Astrocyte of the hippocampus (primary cell): ENCODE measurements at regions not wholly inside any gene's neighbourhood (a gene's known extent, or its start where the extent isn't known, plus 50 kb on each side); places are given as distances from the start of the nearest gene placed in this dataset.
"Not testable (repeated sequence)": the region's sequence is repeated elsewhere in the genome, so short reads cannot be mapped to it uniquely, and the experiment has no call there.

Experiments used
- DNase-seq: peaks from one replicate; pipeline ENCODE4 v3.0.0; 2011; ENCODE audit warnings: low read depth, low spot score

DNA sequence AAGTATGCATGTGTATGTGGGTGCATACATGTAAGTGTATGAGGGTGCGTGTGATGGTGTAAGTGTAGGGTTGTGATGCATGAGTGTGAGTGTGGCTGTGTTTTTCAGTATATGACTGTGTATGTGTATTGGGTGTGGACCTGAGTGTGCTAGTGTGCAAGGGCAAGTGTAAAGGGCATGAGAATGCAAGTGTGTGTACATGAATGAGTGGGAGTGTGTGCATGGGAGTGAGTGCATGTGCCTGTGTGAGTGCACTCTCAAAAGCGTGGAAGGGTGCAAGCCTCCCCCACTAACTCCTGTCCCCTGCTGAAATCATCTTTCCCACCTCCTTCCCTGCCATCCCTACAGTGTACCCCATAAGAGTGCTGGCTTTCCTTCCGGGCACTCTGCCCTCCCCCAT, 225.1 kb upstream of the PRKX start:
- no peak for DNase-seq

- DNase-seq = not testable (repeated sequence)
Measured at GRCh38 chrX:3935196-3935595, 221.7 kb upstream of the PRKX start.

- DNase-seq = not testable (repeated sequence)
Measured at GRCh38 chrX:3920424-3921017, 207.1 kb upstream of the PRKX start.

GRCh38 chrX:3919668-3920423, 206.4 kb upstream of the PRKX start:
- DNase-seq = not testable (repeated sequence)

DNA sequence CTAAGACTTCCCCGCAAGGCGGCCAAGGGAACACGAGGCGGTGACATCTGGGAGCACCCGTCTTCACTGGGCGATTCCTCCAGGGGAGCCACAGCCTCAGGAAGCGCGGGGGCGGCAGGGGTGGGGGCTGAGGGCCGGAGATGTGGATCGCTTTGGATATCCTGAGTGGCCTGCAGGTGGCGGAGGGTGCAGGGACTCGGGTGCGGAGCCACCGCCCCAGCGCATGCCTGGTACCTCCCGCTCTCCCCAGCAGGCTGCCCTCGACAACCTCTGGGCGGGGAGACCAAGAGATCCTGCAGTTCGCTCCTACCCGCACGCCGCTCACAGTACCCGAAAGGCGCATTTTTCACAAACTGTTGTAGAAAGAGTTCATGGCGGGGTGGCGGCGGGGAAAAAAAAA, 201.4 kb upstream of the PRKX start:
- not testable (repeated sequence) for DNase-seq

DNA sequence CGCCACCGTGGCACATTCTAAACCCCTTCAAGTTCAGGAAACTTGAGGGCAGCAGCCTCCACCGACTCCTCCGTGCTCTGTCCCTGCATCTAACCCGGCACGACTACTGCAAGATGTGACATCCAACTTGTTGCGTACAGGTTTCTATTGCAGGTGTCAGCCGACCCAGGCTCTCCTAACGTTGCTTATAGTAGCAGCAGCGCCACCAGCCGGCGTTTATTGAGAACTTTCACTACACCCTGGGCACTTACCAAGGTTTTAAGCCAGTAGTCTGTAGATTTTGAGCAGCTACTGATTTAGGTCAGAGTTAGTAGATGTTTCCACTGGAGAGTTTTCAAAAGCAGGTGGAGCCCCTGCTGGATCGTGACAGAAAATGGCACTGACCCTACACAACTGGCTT, 200.6 kb upstream of the PRKX start:
- not testable (repeated sequence) for DNase-seq

GRCh38 chrX:3911012-3911411, 197.6 kb upstream of the PRKX start:
- DNase-seq = not testable (repeated sequence)

- not testable (repeated sequence) for DNase-seq
Measured at GRCh38 chrX:3910611-3911010, 197.2 kb upstream of the PRKX start.

DNA sequence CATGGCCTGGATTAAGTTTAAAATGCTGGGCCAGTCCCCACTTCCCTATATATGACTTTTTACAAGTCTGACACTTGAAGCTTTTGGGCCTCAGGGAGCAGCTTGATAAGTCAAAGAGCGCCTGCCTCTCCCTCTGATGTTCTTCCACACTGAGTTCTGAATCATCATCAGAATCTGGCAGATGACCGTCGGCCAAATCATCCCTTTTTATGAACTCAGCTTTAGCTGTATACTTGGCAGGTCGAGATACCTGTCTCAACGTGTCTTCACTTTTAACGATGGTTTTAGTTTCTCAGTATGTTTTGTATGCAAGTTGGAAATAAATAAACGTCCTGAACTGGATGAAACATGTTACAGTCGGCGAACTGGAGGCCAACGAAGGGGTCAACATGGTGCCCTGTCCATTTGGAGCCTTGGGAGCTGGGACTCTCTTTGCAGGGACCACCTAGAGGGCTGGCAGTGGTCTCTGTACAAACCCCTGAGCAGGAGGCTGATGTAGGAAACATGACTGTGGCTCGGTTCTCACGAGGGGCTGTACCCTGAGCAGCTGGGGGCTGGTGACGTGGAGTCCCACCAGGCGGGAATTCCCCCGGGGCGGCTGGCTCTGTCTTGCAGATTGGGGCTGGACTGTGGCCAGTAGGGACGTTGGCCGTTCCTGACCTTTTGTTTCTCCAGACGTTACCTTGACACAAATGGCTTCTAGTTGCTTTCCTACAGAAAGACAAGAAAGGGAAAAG, 192.2 kb upstream of the PRKX start:
- not testable (repeated sequence) for DNase-seq

DNA sequence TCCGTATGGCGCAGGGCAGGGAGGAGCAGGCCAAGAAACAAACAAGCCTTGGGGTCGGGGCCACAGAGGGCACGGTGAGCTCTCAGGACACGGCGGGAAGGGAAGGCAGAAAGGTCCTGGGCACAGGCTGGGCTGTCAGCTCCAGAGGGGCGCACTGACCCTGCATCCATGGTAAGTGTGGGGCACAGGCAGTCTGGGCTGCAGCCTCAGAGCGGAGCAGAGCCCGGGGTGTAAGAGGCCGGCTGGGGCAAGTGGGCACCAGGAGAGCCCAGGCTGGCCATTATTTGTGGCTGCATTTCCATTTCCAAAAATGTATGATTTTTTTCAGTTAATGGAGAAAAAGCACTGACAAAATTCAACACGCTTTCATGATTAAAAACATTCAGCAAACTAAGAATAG, 188.8 kb upstream of the PRKX start:
- not testable (repeated sequence) for DNase-seq

DNA sequence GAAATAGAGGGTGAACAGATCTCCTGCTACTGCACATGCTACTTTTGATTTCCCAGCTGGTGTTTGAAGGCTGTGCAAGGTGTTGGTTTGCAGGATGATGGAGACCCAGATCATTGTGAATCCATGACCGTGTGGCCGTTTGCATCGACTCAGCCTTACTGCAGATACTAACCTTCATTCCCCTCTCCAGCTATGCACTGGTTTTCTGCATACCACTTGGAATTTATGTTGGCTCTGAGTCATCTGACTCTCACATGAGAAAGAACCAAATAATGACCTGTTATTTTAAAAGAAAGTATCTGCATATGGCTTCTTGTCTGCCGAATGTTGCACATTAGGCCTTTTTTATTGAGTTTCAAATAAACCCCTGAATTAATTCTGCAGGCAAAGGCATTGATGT, 183.3 kb upstream of the PRKX start:
- not testable (repeated sequence) for DNase-seq

DNA sequence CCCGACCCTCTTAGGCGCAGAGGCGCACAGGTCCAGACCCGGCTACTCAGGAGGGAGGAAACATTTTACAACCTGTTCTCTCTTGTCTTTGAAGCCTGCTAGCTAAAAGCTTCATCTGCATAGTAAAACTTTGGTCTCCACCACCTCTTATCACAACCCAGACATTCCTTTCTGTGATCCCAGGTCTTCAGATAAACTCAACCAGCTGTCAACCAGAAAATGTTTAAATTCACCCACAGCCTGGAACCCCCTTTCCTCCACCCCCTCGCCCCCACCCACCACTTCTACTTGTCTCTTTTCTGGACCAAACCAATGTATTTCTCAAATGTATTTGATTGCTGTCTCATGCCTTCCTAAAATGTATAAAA, 169.1 kb upstream of the PRKX start:
- not testable (repeated sequence) for DNase-seq

DNA sequence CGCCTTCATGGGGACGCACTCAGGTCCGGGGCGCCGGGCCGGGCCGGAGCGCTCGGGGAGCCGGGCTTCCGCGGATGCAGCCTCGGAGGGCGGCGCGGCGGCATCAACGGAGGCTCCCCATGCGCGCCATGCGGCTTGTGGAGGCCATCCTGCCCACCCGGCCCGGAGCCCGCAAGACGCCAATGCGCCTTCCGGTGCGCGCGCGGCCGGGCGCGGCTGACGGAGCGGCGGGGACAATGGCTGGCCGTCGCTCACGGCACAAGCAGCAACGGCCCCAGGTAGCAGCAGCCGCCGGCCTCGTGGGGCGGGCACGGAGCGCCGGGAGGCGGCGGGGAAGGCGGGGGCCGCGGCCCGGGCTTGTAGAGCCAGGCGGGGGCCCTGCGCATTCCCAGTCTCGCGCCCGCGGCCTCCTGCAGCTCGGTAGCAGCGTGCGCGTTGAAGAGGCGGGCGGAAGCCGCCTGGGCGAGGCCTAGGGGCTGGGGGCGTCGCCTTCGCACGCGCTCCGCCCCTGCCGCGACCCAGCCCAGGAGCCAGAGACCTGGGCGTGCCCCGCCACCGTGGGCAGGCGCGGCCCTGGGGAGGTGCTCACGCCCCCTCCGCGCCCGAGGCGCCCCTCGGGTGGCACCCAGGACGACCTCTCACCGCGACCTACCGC, 168.6 kb upstream of the PRKX start:
- DNase-seq = not testable (repeated sequence)

GRCh38 chrX:3881255-3881895, 167.9 kb upstream of the PRKX start:
- not testable (repeated sequence) for DNase-seq

DNA sequence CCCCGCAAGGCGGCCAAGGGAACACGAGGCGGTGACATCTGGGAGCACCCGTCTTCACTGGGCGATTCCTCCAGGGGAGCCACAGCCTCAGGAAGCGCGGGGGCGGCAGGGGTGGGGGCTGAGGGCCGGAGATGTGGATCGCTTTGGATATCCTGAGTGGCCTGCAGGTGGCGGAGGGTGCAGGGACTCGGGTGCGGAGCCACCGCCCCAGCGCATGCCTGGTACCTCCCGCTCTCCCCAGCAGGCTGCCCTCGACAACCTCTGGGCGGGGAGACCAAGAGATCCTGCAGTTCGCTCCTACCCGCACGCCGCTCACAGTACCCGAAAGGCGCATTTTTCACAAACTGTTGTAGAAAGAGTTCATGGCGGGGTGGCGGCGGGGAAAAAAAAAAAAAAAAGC, 162.9 kb upstream of the PRKX start:
- not testable (repeated sequence) for DNase-seq

GRCh38 chrX:3875638-3876037, 162.2 kb upstream of the PRKX start:
- not testable (repeated sequence) for DNase-seq

DNA sequence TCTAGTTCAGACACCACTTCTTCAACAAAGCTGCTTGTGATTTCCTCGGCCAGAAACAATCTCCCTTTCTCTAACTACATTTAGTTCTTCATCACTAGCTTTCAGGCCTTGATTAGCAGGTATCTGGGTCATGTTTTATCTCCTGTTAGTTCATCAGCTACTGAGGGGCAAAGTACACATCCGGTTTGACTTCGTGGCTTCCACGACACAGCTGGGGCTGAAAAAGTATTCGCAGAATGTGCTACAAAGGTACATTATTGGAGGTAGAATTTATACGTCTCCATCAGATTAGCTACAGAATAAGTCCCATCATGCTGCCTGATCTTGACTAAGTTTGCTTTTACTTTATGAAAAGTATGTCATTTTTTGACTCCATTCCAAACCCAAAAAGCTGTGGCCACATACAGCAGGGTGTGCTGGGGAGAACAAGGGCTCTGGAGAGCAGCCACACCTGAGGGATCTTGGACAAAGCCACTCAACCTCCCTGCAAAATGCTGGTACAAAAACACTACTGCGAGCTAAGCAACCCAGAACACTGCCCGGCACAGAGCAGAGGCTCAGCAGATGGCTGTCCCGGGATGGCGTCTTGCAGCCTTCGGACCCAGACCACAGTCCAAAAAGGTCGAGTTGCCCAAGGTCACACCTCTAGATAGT, 158.9 kb upstream of the PRKX start:
- DNase-seq = not testable (repeated sequence)

DNA sequence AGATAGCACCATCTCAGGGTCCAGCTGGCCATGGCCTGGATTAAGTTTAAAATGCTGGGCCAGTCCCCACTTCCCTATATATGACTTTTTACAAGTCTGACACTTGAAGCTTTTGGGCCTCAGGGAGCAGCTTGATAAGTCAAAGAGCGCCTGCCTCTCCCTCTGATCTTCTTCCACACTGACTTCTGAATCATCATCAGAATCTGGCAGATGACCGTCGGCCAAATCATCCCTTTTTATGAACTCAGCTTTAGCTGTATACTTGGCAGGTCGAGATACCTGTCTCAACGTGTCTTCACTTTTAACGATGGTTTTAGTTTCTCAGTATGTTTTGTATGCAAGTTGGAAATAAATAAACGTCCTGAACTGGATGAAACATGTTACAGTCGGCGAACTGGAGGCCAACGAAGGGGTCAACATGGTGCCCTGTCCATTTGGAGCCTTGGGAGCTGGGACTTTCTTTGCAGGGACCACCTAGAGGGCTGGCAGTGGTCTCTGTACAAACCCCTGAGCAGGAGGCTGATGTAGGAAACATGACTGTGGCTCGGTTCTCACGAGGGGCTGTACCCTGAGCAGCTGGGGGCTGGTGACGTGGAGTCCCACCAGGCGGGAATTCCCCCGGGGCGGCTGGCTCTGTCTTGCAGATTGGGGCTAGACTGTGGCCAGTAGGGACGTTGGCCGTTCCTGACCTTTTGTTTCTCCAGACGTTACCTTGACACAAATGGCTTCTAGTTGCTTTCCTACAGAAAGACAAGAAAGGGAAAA, 153.8 kb upstream of the PRKX start:
- not testable (repeated sequence) for DNase-seq

DNA sequence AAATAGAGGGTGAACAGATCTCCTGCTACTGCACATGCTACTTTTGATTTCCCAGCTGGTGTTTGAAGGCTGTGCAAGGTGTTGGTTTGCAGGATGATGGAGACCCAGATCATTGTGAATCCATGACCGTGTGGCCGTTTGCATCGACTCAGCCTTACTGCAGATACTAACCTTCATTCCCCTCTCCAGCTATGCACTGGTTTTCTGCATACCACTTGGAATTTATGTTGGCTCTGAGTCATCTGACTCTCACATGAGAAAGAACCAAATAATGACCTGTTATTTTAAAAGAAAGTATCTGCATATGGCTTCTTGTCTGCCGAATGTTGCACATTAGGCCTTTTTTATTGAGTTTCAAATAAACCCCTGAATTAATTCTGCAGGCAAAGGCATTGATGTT, 144.9 kb upstream of the PRKX start:
- DNase-seq = not testable (repeated sequence)

GRCh38 chrX:3843522-3844145, 130.2 kb upstream of the PRKX start:
- DNase-seq = not testable (repeated sequence)
